ENCODE measurements at regions not wholly inside any gene's neighbourhood (a gene's known extent, or its start where the extent isn't known, plus 50 kb on each side); places are given as distances from the start of the nearest gene placed in this dataset.

DNA sequence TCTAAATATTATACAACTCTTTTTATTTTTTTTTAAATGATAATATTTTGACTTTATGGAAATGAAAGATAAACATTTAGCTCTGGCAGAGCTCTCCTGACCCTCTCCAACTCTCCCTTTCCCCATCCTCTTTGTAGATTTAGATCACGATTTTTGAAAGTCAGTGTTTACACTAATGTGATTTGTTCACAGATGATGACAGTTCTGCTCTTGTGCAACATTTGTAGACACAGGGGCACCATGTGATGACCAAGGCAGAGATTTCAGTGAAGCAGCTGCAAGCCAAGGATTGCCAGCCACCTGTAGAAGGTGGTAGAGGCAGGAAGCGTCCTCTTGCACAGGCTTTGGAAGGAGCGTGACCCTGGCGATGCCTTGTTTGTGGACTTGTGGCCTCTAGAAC is 483.2 kb downstream of the QKI start:
- Histone ChIP-seq H2AFZ (ENCODE audit: low read depth, low read length) (no peak overlapping the region), H3K79me2 (replicated peaks; ENCODE audit: insufficient read depth, low read length) (no peaks in the 10 kb centered on the region), H3K27ac (ENCODE audit: low read length) (no peak overlapping the region), H3K9me3 (ENCODE audit: low read length) (no peaks in the 10 kb centered on the region), H3K9me2 (ENCODE audit: insufficient read depth, low read length) (no peaks in the 10 kb centered on the region), H4K20me1 (ENCODE audit: insufficient read depth) (no peaks in the 10 kb centered on the region), H3K27me3 (ENCODE audit: insufficient read depth, low read depth, low read length) (no peaks in the 10 kb centered on the region), H3K9ac (ENCODE audit: low read length) (no peak overlapping the region), H3K4me2 (ENCODE audit: low read length) (no peak overlapping the region), H3K36me3 (ENCODE audit: insufficient read depth, low read length) (no peaks in the 10 kb centered on the region), H3K4me3 (ENCODE audit: low read length) (no peak overlapping the region), H3F3A (ENCODE audit: insufficient read depth, low read length, poor library complexity, severe bottlenecking) (no peaks in the 10 kb centered on the region)
- TF ChIP-seq POLR2AphosphoS5 (IDR thresholded peaks at IDR 0.05) (no peak), SMC3 (conservative IDR thresholded peaks at IDR 0.05; ENCODE audit: poor library complexity) (no peak), EP300 (conservative IDR thresholded peaks at IDR 0.05; ENCODE audit: poor library complexity, severe bottlenecking) (no peak), TAF1 (IDR thresholded peaks at IDR 0.05; ENCODE audit: low read depth) (no peak), EZH2 (IDR thresholded peaks at IDR 0.05; ENCODE audit: borderline replicate concordance, insufficient read depth, low read length, poor library complexity, severe bottlenecking) (no peak), RAD21 (conservative IDR thresholded peaks at IDR 0.05) (no peak), MXI1 (conservative IDR thresholded peaks at IDR 0.05; ENCODE audit: poor library complexity, severe bottlenecking) (no peak)
- TF ChIP-seq, protein P1, sequence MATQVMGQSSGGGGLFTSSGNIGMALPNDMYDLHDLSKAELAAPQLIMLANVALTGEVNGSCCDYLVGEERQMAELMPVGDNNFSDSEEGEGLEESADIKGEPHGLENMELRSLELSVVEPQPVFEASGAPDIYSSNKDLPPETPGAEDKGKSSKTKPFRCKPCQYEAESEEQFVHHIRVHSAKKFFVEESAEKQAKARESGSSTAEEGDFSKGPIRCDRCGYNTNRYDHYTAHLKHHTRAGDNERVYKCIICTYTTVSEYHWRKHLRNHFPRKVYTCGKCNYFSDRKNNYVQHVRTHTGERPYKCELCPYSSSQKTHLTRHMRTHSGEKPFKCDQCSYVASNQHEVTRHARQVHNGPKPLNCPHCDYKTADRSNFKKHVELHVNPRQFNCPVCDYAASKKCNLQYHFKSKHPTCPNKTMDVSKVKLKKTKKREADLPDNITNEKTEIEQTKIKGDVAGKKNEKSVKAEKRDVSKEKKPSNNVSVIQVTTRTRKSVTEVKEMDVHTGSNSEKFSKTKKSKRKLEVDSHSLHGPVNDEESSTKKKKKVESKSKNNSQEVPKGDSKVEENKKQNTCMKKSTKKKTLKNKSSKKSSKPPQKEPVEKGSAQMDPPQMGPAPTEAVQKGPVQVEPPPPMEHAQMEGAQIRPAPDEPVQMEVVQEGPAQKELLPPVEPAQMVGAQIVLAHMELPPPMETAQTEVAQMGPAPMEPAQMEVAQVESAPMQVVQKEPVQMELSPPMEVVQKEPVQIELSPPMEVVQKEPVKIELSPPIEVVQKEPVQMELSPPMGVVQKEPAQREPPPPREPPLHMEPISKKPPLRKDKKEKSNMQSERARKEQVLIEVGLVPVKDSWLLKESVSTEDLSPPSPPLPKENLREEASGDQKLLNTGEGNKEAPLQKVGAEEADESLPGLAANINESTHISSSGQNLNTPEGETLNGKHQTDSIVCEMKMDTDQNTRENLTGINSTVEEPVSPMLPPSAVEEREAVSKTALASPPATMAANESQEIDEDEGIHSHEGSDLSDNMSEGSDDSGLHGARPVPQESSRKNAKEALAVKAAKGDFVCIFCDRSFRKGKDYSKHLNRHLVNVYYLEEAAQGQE (IDR thresholded peaks at IDR 0.05; ENCODE audit: borderline replicate concordance) = no peak
- TF ChIP-seq, protein P2, sequence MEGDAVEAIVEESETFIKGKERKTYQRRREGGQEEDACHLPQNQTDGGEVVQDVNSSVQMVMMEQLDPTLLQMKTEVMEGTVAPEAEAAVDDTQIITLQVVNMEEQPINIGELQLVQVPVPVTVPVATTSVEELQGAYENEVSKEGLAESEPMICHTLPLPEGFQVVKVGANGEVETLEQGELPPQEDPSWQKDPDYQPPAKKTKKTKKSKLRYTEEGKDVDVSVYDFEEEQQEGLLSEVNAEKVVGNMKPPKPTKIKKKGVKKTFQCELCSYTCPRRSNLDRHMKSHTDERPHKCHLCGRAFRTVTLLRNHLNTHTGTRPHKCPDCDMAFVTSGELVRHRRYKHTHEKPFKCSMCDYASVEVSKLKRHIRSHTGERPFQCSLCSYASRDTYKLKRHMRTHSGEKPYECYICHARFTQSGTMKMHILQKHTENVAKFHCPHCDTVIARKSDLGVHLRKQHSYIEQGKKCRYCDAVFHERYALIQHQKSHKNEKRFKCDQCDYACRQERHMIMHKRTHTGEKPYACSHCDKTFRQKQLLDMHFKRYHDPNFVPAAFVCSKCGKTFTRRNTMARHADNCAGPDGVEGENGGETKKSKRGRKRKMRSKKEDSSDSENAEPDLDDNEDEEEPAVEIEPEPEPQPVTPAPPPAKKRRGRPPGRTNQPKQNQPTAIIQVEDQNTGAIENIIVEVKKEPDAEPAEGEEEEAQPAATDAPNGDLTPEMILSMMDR (IDR thresholded peaks at IDR 0.05; ENCODE audit: poor library complexity, severe bottlenecking) = no peak

DNA sequence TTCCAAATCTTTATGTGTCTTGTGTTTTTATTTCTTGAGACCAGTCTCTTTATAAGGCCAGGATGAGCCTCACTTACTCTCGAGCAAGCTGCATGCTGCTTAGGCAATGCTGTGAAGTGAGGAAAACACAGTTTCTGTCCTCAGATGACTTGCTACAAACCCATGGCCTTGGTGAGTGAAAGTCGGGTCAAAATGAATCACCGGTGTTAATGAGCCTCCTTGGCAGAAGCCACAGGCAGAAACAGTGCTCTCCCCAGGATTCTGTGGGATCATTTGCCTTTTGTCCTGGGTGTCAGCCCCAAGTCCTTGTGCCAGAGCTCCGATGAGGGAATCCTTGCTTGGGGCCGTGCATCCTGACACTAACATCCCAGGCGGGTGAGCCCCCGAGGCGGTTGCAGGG is 482.5 kb downstream of the QKI start:
- Histone ChIP-seq H2AFZ (ENCODE audit: low read depth, low read length) (no peak overlapping the region), H3K27me3 (ENCODE audit: insufficient read depth, low read depth, low read length) (no peaks in the 10 kb centered on the region), H3K27ac (ENCODE audit: low read length) (no peak overlapping the region), H3K36me3 (ENCODE audit: insufficient read depth, low read length) (no peaks in the 10 kb centered on the region), H4K20me1 (ENCODE audit: insufficient read depth) (no peaks in the 10 kb centered on the region), H3K9me3 (ENCODE audit: low read length) (no peaks in the 10 kb centered on the region), H3K4me2 (ENCODE audit: low read length) (no peak overlapping the region), H3K9me2 (ENCODE audit: insufficient read depth, low read length) (no peaks in the 10 kb centered on the region), H3K4me3 (ENCODE audit: low read length) (no peak overlapping the region), H3K9ac (ENCODE audit: low read length) (no peak overlapping the region), H3F3A (ENCODE audit: insufficient read depth, low read length, poor library complexity, severe bottlenecking) (no peaks in the 10 kb centered on the region), H3K79me2 (replicated peaks; ENCODE audit: insufficient read depth, low read length) (no peaks in the 10 kb centered on the region)
- TF ChIP-seq EP300 (conservative IDR thresholded peaks at IDR 0.05; ENCODE audit: poor library complexity, severe bottlenecking) = no peak
- TF ChIP-seq, protein P2 (IDR thresholded peaks at IDR 0.05; ENCODE audit: poor library complexity, severe bottlenecking) = no peak
- no peak for TF ChIP-seq POLR2AphosphoS5 (IDR thresholded peaks at IDR 0.05)
- no peak for TF ChIP-seq SMC3 (conservative IDR thresholded peaks at IDR 0.05; ENCODE audit: poor library complexity)
- no peak for TF ChIP-seq TAF1 (IDR thresholded peaks at IDR 0.05; ENCODE audit: low read depth)
- no peak for TF ChIP-seq RAD21 (conservative IDR thresholded peaks at IDR 0.05)
- TF ChIP-seq, protein P1 (IDR thresholded peaks at IDR 0.05; ENCODE audit: borderline replicate concordance) = no peak

Data from neural cell (in vitro differentiated cells).